ENCODE measurements at regions not wholly inside any gene's neighbourhood (a gene's known extent, or its start where the extent isn't known, plus 50 kb on each side); places are given as distances from the start of the nearest gene placed in this dataset.

GRCh38 chr20:50295345-50295744, 104.7 kb downstream of the CEBPB start:
- no peak for TF ChIP-seq NR2C1 (IDR thresholded peaks at IDR 0.05)
- no peak for TF ChIP-seq NR2C1 (tag; IDR thresholded peaks at IDR 0.05)
- no peak for TF ChIP-seq ZNF274 (IDR thresholded peaks at IDR 0.05; ENCODE audit: borderline replicate concordance, low read depth, low read length)
- TF ChIP-seq GATAD2B (IDR thresholded peaks at IDR 0.05; ENCODE audit: borderline replicate concordance), result no peak
- TF ChIP-seq, protein P1, sequence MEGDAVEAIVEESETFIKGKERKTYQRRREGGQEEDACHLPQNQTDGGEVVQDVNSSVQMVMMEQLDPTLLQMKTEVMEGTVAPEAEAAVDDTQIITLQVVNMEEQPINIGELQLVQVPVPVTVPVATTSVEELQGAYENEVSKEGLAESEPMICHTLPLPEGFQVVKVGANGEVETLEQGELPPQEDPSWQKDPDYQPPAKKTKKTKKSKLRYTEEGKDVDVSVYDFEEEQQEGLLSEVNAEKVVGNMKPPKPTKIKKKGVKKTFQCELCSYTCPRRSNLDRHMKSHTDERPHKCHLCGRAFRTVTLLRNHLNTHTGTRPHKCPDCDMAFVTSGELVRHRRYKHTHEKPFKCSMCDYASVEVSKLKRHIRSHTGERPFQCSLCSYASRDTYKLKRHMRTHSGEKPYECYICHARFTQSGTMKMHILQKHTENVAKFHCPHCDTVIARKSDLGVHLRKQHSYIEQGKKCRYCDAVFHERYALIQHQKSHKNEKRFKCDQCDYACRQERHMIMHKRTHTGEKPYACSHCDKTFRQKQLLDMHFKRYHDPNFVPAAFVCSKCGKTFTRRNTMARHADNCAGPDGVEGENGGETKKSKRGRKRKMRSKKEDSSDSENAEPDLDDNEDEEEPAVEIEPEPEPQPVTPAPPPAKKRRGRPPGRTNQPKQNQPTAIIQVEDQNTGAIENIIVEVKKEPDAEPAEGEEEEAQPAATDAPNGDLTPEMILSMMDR (IDR thresholded peaks at IDR 0.05 in 2 of 3, conservative IDR thresholded peaks at IDR 0.05 in 1 of 3; ENCODE audit: insufficient read depth in 2 of 3, low read depth in 1 of 3, low read length in 3 of 3), result no peak
- TF ChIP-seq HNRNPH1 (optimal IDR thresholded peaks at IDR 0.05; ENCODE audit: low read depth, low read length), result no peak
- TF ChIP-seq, protein P2, sequence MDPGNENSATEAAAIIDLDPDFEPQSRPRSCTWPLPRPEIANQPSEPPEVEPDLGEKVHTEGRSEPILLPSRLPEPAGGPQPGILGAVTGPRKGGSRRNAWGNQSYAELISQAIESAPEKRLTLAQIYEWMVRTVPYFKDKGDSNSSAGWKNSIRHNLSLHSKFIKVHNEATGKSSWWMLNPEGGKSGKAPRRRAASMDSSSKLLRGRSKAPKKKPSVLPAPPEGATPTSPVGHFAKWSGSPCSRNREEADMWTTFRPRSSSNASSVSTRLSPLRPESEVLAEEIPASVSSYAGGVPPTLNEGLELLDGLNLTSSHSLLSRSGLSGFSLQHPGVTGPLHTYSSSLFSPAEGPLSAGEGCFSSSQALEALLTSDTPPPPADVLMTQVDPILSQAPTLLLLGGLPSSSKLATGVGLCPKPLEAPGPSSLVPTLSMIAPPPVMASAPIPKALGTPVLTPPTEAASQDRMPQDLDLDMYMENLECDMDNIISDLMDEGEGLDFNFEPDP (CRISPR knock-in tag; IDR thresholded peaks at IDR 0.05), result no peak
- TF ChIP-seq ZNF24 (IDR thresholded peaks at IDR 0.05), result no peak
- no peak for TF ChIP-seq CBFA2T2 (conservative IDR thresholded peaks at IDR 0.05)
- TF ChIP-seq TCF7L2 (IDR thresholded peaks at IDR 0.05; ENCODE audit: low read depth, low read length), result no peak
- no peak for TF ChIP-seq MXI1 (IDR thresholded peaks at IDR 0.05; ENCODE audit: low read depth, low read length)
- TF ChIP-seq, protein P3, sequence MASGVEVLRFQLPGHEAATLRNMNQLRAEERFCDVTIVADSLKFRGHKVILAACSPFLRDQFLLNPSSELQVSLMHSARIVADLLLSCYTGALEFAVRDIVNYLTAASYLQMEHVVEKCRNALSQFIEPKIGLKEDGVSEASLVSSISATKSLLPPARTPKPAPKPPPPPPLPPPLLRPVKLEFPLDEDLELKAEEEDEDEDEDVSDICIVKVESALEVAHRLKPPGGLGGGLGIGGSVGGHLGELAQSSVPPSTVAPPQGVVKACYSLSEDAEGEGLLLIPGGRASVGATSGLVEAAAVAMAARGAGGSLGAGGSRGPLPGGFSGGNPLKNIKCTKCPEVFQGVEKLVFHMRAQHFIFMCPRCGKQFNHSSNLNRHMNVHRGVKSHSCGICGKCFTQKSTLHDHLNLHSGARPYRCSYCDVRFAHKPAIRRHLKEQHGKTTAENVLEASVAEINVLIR (CRISPR knock-in tag; IDR thresholded peaks at IDR 0.05), result no peak
- TF ChIP-seq POLR2AphosphoS5 (IDR thresholded peaks at IDR 0.05; ENCODE audit: control insufficient read depth, insufficient read depth, low read depth, low read length), result no peak
- TF ChIP-seq ZNF57 (CRISPR knock-in tag; IDR thresholded peaks at IDR 0.05), result no peak
- no peak for TF ChIP-seq KDM2B (CRISPR knock-in tag; IDR thresholded peaks at IDR 0.05)

All from K562 (cell line).